ENCODE measurements at regions not wholly inside any gene's neighbourhood (a gene's known extent, or its start where the extent isn't known, plus 50 kb on each side); places are given as distances from the start of the nearest gene placed in this dataset.

GRCh38 chr19:28731577-28731976 lies 481.4 kb downstream of the UQCRFS1 start:
- TF ChIP-seq POLR2A (IDR thresholded peaks at IDR 0.05), result no peak
- TF ChIP-seq, protein P1, sequence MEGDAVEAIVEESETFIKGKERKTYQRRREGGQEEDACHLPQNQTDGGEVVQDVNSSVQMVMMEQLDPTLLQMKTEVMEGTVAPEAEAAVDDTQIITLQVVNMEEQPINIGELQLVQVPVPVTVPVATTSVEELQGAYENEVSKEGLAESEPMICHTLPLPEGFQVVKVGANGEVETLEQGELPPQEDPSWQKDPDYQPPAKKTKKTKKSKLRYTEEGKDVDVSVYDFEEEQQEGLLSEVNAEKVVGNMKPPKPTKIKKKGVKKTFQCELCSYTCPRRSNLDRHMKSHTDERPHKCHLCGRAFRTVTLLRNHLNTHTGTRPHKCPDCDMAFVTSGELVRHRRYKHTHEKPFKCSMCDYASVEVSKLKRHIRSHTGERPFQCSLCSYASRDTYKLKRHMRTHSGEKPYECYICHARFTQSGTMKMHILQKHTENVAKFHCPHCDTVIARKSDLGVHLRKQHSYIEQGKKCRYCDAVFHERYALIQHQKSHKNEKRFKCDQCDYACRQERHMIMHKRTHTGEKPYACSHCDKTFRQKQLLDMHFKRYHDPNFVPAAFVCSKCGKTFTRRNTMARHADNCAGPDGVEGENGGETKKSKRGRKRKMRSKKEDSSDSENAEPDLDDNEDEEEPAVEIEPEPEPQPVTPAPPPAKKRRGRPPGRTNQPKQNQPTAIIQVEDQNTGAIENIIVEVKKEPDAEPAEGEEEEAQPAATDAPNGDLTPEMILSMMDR (IDR thresholded peaks at IDR 0.05), result no peak
- no peak for TF ChIP-seq EP300 (IDR thresholded peaks at IDR 0.05)
- intact Hi-C loops (cut with DNase I), result loop anchor here in 1 of 4 donors (10.0 kb wide), 1 partner anchor 143 kb away; no protein-coding TSS in a partner anchor
- Histone ChIP-seq H3K27me3 (no peaks in the 10 kb centered on the region), H3K4me3 (no peak overlapping the region), H3K9me3 (no peaks in the 10 kb centered on the region), H3K36me3 (no peaks in the 10 kb centered on the region), H3K4me1 (ENCODE audit: insufficient read depth) (no peaks in the 10 kb centered on the region), H3K27ac (no peak overlapping the region)
- DNase-seq, result no peak
- 50 to 92% (median 52%) methylated on average over 4 of the region's 4 CpGs for WGBS, 3 donors

- Histone ChIP-seq H3K36me3 (no peaks in the 10 kb centered on the region), H3K27me3 (no peaks in the 10 kb centered on the region), H3K27ac (no peak overlapping the region), H3K4me1 (ENCODE audit: insufficient read depth) (no peaks in the 10 kb centered on the region), H3K9me3 (no peaks in the 10 kb centered on the region), H3K4me3 (no peak overlapping the region)
- TF ChIP-seq, protein P1 (IDR thresholded peaks at IDR 0.05), result no peak
- no peak for TF ChIP-seq POLR2A (IDR thresholded peaks at IDR 0.05)
- no peak for TF ChIP-seq EP300 (IDR thresholded peaks at IDR 0.05)
- DNase-seq, result no peak
- 82 to 87% (median 87%) methylated on average over 3 of the region's 3 CpGs for WGBS, 3 donors
- intact Hi-C loops (cut with DNase I), result loop anchor here in 1 of 4 donors (10.0 kb wide), 1 partner anchor 144 kb away; no protein-coding TSS in a partner anchor
These were observed 482.0 kb downstream of the UQCRFS1 start for GRCh38 chr19:28730791-28731512.

- Histone ChIP-seq H3K27me3 (no peaks in the 10 kb centered on the region), H3K4me1 (ENCODE audit: insufficient read depth) (no peaks in the 10 kb centered on the region), H3K9me3 (no peaks in the 10 kb centered on the region), H3K27ac (no peak overlapping the region), H3K36me3 (no peaks in the 10 kb centered on the region), H3K4me3 (no peak overlapping the region)
- whole genome bisulfite sequencing, 3 donors, result 12 to 31% (median 23%) methylated on average over 27 to 49 of the region's 49 CpGs
- TF ChIP-seq, protein P1 (IDR thresholded peaks at IDR 0.05), result no peak
- TF ChIP-seq EP300 (IDR thresholded peaks at IDR 0.05), result no peak
- TF ChIP-seq POLR2A (IDR thresholded peaks at IDR 0.05), result no peak
- intact Hi-C loops (cut with DNase I), result no loop called here
- DNase-seq, result peak in 1 of 5 donors; percentile 17
These were observed 485.3 kb downstream of the UQCRFS1 start for GRCh38 chr19:28727480-28728159.

GRCh38 chr19:28726533-28727479 lies 486.1 kb downstream of the UQCRFS1 start:
- Histone ChIP-seq H3K4me3 (no peak overlapping the region), H3K36me3 (no peaks in the 10 kb centered on the region), H3K4me1 (ENCODE audit: insufficient read depth) (no peaks in the 10 kb centered on the region), H3K27ac (no peak overlapping the region), H3K9me3 (no peaks in the 10 kb centered on the region), H3K27me3 (no peaks in the 10 kb centered on the region)
- intact Hi-C loops (cut with DNase I), result no loop called here
- 30 to 63% (median 56%) methylated on average over 35 to 46 of the region's 46 CpGs for WGBS, 3 donors
- no peak for TF ChIP-seq POLR2A (IDR thresholded peaks at IDR 0.05)
- DNase-seq, result no peak
